Urothelium cell line (cell line): ENCODE measurements at regions not wholly inside any gene's neighbourhood (a gene's known extent, or its start where the extent isn't known, plus 50 kb on each side); places are given as distances from the start of the nearest gene placed in this dataset.

Experiments used
- DNase-seq: peaks from one replicate; pipeline ENCODE4 v3.0.0; 2011; ENCODE audit warnings: low spot score, mixed read lengths
- FAIRE-seq: peaks from 2 replicates; lab custom pipeline; 2011; peaks lifted over from hg19 to GRCh38; lab: Jason Lieb, UNC

DNA sequence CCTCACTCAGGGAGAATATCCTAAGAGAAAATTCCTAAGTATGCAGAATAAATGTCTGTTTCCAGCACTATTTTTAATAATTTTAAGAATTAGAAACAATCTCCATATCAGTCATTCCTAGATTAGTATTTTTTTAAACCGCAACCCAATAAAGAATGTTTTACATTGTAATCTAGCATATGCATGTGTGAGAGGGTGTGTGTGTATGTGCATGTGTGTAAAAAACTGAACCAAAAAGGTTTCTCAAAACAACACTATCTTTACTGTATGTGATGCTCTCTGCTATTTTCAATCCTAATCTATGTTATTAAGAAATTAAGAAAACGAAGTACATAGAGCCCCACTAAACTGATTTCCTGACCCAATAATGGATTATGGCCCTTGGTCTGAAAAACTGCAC, 90.6 kb upstream of the AKIP1 start:
- FAIRE-seq (no peak), DNase-seq (no peak)

DNA sequence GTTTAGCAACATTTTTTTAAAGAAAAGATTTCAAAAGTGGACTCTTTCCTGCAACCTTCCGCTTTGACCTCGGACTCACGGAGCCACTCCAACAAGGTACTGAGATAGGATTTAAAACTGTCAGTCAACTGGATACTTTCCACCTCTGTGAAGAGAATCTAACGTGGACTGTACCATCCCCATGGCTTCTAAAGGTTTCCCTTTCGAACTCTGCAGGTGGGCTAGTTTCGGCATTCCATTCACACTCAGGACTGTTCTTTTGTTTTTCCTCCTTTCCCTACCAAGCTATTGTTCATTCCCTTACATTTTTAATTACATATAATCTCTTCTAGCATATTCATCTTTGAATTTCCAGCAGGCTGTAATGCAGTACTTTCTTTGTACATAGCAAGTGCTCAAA, 88.5 kb upstream of the AKIP1 start:
- FAIRE-seq, result no peak
- no peak for DNase-seq

DNA sequence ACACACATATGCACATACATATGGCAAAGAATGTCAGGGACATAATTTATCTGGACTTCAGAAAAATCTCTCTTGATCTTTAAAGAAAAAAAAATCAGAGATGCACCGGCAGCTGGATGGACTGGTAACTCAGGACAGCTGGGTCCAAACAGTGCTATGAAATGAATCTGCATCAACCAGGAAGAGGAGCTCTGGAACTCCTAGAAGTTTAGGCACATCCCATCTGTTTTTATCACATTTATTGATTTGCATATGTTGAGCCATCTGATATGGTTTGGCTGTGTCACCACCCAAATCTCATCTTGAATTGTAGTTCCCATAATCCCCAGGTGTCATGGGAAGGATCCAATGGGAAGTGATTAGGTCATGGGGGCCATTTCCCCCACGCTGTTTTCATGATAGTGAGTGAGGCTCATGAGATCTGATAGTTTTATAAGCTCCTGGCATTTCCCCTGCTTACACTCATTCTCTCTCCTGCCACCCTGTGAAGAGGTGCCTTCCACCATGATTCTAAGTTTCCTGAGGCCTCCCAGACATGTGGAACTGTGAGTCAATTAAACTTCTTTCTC, 87.7 kb upstream of the AKIP1 start:
- FAIRE-seq (no peak), DNase-seq (no peak)

DNA sequence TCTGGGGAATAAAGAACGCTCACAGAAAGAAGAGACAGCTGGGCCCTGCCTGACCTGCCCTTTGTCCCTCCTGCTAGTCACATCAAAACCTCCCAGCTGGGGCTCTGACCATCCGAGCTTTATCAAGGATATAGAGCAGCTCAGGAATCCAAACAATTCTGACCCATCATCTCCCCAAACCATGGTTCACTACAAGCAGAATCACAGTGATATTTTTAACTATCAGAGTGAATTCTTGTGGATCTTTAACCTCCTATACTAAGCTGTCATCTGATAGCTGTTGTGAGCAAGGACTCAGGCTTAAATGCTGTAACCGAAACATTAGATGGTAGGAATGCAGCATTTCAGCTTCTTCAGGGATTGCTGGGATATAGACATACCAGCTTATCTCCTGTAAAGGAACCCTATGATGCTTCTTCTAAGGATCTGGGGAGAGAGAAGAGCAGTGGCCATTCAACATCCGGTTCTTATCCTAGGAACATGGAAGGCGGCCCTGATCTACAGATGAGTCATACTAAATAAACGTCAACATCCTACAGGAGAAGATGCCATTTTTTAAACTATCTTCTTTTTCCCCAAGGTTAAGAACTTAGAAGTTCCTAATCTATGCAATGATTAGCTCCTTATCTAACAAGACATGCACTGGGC, 84.7 kb upstream of the AKIP1 start:
- no peak for DNase-seq
- no peak for FAIRE-seq

DNA sequence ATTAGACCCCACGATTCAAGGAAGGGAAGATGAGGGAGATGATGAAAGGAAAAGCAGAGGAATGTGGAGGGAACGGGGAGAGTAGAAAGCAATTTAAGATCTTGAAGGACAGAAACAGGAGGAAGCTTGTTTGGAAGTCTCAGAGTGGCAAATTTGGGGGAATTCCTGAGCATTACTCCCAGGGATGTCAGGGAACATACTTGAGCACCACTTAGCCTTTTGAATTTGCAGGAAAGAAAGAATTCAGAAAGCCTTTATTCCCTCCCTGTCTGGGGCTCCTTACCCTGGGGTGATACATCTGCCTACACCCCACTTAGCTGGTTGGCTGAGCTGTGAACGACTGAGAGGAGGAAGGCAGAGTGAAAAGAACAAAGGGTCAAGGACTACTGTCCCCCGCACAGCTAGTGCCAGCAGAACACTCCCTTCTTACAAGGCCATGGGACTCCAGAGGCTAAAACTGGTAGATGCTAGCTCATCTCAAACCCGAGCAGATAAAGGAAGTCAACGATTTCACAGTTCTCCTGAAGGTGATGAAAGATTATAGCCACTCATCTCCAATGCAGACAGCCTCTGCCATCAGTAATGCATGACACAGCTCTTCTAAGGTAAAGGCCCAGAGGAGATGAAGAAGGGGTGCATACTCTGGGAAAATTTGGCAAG, 84.0 kb upstream of the AKIP1 start:
- DNase-seq (no peak), FAIRE-seq (no peak)

DNA sequence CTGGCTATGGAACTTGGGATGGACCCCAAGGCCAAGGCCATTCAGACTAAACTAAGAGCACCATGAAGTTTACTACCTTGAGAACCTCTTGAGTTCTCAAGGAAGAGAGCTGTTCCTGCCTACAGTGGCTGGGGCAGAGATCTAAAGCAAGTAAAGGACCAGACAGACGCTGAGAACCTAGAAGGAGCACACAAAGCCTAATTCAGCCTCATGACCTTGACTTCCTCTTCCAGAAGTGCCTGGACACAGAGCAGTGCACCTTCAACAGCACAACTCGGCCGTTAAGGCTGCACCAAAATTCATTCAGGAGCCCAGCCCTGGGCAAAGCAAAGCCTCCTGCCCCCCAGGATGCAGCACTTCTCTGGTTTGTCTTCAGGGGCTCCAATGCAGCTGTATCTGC, 82.9 kb upstream of the AKIP1 start:
- DNase-seq (no peak), FAIRE-seq (no peak)

DNA sequence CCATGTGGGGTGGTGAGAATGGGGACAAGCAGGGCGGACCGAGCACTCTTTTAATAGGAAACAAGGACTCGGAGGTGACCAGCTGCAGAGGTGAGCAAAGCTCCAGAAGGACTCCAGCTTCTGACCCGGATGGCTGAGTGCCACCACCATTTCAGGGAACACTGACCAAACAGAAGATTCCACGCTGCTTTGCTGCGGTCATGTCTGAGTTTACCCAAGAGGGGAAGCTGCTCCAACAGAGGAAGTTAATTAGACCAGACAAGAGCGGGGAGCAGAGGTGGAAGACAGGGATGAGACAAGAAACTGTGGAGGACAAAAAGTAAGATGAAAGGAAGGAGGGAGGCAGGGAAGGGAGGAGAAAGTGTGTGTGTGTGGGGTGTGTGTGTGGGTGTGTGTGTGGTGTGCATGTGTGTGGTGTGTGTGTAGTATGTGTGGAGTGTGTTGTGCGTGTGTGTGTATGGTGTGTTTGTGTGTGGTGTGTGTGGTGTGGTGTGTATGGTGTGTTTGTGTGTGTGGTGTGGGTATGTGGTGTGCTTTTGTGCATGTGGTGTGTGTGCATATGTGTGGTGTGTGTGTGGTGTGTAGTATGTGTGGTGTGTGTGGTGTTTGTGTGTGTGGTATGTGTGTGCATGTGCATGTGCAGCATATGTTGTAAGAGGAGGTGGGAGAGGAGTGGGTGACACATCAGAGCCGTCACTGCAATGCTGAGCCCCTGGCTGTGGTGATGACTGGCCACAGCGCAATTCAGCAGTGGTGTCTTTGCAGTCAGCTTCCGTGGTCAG, 82.2 kb upstream of the AKIP1 start:
- DNase-seq (no peak), FAIRE-seq (peak; percentile 99)

DNA sequence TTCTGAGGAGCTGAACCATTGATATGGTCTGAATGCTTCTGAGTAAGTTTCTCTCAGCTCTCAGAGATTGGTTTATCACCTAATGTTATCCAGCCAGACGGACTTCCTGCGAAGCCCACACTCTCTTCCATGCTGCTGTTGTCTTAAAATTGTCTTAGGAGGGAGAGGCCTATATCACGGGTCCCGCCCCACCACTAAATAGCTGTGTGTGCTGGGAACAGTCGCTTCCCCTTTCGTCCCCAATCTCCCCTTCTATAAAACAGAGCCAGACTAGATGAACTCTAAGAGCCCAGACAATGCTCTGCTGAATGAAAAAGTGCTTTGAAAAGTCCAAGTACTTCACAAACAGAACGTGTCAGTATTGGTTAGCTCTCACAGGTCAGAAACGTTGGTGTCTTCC, 81.4 kb upstream of the AKIP1 start:
- FAIRE-seq (no peak), DNase-seq (no peak)

DNA sequence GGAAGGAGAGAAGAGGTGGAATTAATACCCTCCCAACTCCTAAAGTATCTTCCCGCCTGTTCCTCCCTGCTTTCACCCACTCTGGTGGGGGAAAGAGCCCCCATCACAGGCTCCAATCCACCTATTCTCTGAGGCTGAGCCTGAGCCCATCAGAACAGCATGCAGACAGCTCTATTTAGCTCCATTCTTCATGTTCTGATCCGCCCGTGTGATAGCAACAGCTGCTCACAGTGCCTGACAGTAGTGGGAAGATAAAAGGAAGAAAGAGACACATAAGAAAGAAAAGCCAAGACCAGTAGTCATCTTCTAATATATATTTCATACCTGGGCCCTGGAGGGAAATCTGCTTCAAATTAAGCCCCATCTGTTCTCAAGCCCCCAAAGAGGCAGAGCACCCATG, 80.3 kb upstream of the AKIP1 start:
- no peak for DNase-seq
- FAIRE-seq, result no peak

DNA sequence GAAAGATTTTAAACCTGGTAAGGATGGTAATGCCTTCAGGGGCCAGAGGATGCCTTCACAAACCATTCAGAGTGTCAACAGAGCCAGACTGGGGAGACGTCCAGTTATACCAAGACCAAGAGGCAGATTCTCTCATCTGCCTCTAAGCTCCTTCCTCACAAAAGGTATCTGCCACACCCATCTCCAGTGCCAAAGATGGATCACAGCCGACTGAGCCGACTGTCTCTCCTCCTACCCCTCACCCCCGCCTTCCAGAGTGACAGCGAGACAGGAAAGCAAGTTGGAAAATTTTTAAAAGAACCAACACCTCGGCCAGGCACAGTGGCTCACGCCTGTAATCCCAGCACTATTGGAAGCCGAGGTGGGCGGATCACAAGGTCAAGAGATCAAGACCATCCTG, 79.1 kb upstream of the AKIP1 start:
- DNase-seq, result no peak
- FAIRE-seq, result no peak

DNA sequence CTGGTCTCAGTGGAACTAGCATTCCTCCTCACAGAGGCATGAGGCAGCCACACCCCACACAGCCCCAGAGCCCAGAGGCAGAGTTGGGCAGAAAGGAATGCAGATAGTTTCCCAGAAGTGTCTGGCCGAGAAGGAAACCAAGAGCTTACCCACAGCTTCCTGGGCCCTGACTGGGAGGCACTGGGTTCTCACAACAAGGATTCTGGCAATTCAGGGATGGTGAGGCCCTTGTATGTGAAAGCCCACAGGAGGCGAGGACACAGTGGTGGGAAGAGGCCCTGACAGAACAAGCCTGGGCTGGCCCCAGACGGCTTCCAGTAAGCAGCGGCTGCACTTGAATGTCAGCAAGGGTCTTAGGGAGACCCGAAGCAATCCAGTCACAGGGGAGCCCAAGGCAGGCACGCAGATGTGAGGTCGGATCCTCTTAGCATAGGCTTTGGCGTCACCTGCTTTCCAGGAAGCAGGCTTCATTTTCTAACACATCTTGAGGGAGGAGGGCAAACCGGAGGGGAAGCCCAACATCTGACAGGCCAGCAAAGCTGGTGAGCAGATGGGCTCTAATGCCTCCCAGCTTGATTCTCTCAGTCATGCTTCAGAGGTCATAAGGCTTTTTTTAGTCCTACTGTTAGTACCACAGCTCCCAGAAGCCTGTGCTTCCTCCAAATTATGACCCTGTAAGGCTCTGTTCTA, 78.3 kb upstream of the AKIP1 start:
- DNase-seq (peak; percentile 80), FAIRE-seq (no peak)

DNA sequence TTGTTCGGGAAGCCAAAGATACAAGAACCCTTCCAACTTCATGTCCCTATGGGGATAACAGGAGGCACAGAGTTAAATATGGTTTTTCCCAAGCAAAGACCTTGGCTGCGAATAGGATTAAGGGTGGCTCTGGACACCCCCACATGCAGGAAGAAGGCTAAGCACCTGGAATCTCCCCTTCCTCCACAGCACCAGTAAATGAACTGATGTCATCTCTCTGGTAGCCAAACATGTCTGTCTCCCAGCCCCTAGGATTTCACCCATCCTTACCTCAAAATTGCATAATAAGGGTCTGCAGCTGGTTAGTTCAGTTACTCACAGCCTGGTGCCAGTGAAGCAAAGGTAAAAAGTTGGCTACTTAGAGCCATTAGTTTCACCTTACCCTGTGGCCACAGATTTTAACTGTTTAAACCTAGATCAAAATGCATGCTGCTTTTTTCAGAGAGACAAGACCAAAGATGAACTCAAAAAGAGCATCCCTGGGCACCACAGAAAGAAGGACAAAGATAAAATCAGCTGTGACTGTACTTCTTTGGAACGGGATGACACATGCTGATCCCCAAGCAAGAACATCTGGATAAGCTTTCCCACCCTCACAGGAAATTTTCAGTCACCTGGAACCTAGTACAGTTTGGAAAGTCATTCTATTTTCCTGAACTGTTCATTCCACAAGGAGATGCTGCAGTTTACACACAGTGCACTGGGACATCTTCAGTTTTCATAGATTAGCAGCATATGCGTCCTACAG, 77.2 kb upstream of the AKIP1 start:
- FAIRE-seq (no peak), DNase-seq (peak; percentile 53)

DNA sequence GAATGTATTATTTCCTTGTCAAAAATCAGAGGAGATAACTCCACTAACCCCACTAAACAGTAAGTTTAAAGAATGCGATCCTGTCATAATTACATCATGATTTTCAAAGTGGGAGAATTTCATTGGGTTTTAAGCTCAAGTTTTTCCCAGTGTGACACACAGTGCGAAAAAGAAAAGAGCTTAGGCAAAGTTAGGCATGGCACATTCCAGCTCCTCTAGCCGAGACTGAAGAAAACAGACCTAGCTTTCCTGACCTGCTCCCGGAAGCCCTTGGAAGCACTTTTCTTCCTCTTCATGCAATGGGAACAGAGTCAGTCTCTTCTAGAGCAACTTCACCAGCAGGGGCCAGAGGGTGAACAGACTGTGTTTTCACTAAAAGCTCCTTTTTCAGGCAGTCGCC, 76.6 kb upstream of the AKIP1 start:
- DNase-seq, result no peak
- no peak for FAIRE-seq

DNA sequence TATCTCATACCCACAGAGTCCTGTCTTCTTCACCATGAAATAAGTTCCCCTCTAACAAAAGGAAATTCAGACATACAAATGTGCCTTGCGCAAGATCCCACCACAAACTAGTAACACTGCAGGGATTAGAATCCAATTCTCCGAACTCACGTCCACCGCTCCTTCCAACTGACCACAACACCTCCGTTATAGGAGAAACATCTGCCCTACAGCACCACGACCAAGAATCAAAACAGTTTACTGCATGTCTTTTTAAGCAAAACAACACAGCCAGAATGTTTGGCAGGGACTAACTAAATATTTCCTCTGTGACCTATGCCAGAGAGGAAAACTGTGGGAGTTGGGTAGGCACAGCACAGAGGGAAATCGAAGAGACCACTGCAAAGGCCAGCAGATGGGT, 72.7 kb upstream of the AKIP1 start:
- DNase-seq (no peak), FAIRE-seq (no peak)

DNA sequence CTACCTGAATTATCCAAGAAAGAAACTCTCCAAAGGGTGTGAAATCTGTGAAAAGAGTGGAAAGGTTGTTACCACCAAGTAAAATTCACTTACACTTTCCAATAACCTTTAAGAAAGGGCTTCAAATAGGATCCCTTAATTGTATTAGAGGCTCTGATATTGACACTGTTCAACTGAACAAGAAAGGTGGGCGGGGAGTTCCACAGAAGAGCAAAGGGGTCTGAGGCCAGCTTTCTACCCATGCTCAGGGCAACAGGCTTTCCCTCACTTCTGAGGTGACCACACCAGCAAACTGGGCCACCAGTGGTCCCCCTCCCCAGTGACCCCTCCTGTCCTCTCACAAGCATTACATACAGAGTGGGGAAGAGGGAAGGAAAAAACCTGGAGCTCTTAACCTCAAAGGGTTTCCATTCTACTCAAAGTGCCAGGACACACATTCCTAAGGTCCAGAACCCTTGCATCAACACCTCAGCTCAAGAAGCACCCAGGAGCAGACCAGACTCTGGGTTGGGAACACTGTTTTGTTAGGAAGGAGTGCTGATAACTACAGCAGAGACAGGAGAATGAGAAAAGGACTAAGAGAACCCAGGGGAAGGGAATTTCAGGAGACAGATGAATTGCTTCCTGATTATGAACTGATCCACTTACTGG, 71.6 kb upstream of the AKIP1 start:
- FAIRE-seq, result no peak
- DNase-seq, result no peak

DNA sequence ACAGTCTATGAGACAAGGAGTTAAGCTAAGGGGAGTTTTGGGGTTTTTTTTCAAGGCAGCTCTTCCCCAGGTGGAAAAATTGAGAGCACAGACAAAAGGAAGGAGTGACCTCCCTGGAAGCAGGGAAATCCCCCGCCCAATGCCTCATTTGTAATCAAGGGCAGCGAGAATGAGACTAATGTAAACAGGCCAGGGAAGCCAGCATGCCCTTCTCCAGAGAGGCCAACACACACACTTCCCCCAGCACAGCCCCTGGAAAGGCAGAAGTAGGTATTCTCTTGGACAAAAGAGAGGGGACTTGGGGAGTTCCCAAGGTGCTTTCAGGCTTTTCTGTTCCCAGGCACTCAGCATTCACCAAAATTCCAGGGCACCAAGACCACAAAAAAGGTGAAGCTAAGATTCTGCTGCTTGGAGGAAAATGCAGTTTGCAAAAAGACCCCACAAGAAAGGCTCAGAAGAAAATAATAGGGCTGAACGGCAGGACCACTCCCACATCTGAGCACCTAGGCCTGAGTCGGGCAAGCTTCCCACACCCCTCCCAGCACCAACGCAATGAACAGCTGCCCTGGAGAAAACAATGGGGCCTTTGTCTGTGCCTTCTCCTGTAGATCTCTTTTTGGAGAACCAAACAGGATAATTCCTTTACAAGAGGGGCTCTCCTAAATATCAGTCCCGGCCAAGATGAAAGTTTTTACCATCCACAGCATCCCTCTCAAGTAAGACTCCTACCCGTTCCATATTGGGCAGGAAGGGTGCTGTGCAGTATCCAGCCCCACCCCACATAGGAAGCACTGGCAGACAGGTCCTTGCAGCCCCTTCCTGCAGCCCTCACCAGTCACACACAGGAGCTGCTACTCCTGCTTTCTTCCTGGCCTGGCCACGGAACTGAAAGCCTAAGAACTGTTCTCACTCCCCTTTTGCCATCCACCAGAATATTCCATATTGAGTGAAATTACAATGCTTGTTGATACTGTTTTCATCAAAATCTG, 70.7 kb upstream of the AKIP1 start:
- no peak for FAIRE-seq
- DNase-seq, result peak; percentile 75

DNA sequence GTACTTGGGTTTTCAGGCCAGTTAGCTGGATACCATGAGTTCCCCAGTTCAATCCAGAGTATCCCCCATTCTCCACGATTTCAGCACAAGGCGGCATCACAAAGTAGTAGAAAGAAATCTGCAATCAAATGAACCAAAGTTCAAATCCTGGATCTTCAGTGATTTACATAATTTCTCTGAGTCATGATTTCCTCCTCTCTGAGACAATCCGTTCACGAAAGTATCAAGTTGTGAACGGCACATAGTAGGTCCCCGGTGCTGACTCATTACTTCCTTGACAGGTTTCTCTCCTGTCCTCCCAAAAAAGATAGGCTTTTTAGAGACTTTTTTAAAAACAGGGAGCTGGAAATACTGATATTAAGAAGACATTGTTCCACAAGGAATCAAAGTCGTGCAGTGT, 69.1 kb upstream of the AKIP1 start:
- DNase-seq (no peak), FAIRE-seq (no peak)

DNA sequence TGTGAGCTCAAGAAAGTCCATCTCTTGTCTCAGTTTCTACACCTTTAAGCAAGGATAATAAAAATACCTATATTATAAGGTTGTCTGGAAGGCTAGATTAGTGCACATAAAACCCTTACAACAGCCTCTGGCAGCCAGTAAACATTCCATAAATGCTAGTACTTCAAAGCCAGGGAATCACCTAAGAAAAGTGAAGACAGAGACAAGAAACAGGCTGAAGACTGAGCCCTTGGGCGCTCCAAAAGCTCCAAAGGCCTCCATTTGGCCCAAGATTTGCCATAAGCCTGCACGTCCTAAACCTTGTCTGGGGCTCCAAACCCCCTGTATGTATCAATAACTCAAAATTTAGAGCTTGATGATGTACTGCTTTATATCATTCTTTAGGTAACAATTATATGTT, 52.2 kb upstream of the AKIP1 start:
- no peak for FAIRE-seq

More for the DNA sequence above, 52.2 kb upstream of the AKIP1 start:
- DNase-seq, result no peak
